Stimulated activated CD8-positive, alpha-beta memory T cell treated with anti-CD3 and anti-CD28 coated beads, Interleukin-7, amount 100 ng/mL, for 1 hour (primary cell): ENCODE measurements at regions not wholly inside any gene's neighbourhood (a gene's known extent, or its start where the extent isn't known, plus 50 kb on each side); places are given as distances from the start of the nearest gene placed in this dataset.
"Not testable (repeated sequence)": the region's sequence is repeated elsewhere in the genome, so short reads cannot be mapped to it uniquely, and the experiment has no call there.

ENCODE experiments used
- DNase-seq, 2 donors: peaks; one replicate each; pipeline ENCODE4 v3.0.0-alpha.2; 2020; ENCODE audit warnings: low read depth in 2 of 2

DNA sequence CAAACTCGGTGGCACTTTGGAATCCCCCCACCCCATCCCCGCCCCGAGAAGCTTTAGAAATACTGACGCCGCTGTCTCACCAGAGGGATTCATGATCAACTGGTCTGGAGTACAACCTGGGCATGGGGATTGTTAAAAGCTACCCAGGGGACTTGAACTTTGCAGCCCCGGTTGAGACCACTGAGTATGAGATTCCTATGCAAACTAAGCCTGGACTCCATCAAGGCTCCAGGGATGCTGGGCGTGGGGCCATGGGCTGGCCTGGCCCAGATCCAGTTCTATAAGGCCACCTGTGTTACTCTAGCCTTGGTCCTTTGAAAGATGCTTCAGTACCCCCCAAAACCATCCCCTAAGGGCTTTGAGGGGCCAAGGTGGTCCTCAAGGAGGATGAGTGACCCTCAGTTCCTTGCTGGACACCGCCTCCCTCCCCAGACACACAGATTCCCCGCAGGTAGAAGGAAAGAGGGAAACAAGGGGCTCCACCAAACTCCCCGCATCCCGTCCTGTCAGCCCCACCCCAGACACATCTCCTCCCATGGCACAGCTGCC, 68.5 kb downstream of the MRPL36 start:
- DNase-seq: no peak

DNA sequence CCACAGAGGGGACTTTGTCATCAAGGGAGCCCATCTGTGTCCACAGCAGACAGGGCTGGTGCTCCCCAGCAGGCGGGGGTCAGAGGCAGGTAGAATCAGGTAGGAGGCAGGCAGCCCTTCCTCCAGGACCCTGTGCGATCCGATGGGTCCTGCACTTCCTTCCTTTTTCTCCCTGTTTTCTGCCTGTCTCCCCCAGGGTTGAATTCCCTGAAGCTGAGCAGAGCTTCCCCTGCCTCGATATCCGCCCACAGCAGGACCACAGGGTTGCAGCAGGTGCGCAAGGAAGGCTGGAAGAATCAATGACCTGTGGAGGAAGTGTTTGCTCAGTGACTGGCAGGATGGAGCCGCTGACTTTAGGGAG, 69.2 kb downstream of the MRPL36 start:
- DNase-seq: no peak

DNA sequence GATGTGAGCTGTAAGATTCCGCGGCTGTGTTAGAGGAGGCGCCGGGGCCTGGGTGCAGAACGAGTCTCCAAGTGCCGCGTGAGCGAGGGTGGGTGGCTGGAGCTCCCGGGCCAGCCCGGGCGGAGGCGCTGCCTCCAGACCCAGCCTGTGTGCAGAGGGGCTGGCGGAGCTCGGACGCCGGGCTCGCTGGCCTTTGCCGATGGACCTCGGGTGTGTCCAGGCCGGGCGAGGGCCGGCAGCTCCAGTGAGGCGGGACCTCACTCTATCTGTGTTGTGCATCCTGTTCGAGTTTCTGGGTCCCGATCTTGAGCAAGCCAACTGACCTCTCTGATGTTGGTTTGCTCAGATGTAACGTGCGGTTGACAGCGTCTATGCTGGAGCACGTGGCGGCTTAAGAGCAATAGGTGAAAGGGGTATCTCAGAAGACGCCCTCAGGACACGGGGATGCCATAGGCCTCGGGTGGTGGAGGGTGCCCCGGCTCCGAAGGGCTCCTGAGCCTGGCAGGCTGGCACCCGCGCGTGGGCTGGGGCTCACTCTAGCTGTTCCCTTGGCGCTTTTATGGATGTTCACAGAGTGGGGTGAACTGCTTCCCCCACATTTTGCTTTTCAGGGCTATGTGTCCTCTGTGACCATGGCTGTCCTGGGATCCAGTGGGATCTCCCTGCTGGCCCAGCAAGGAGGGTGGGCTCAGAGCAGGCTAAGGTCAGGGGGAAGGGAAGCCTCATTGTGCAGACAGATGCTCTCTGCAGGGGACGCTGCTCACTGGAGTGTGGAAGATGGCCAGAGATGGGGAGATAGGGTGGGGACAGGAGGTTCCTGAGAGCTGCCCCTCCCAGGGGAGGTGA, 69.8 kb downstream of the MRPL36 start:
- DNase-seq: no peak

DNA sequence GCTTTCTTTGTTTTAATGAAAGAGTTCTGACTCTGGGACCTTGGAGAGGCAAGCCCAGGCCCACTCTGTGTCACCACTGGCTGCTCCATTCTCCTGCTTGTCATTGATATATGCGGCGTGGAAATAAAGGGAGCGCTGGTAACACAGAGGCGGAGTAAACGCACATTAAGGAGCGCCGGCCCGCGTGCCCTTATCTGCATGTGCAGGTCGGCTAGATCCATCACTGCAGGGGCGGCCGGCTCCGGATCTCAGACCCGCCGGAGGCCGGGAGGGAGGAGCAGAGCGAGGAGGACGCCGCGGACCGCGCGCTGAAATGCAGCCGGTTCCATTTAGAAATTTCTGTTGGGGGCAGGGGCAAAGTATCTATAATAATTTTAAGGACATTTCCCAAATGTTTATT, 70.8 kb downstream of the MRPL36 start:
- no peak for DNase-seq

DNA sequence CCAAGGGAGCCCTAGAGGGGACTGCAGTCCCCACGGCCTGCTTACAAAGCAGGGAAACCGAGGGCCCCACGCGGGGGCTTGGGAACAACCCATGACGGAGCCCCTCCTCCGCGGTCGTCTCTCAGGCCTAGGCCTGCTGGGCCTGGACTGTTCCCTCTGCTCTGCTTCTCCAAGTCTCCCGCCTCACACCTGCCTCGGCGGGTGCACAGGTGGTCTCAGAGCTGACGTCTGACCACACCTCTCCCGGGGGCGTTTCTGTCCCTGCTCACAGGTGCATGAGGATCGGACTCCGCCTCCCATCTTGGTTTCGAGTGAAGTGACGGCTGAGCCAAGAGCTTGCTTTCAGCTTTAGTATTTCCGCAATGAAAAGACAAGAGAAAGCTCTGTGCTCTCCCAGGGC, 72.1 kb downstream of the MRPL36 start:
- DNase-seq: no peak

DNA sequence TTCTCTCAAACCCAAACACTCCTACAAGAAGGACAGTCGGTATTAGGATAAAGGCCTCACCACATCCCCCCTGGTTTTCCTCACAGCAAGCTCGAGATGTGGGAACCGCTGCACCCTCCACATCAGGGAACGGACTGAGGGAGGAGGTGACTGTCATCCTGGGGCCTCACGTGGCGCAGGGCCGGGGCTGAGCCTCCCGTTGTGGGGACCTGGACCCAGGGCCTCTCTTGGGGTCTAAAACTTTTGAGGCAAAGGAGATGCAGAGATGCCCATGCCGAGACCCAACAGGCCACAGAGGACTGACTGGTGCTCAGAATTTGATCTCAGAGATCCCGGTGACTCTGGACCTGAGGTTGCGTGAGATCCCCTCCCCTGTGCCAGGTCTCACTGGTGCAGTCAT, 72.7 kb downstream of the MRPL36 start:
- DNase-seq: no peak

DNA sequence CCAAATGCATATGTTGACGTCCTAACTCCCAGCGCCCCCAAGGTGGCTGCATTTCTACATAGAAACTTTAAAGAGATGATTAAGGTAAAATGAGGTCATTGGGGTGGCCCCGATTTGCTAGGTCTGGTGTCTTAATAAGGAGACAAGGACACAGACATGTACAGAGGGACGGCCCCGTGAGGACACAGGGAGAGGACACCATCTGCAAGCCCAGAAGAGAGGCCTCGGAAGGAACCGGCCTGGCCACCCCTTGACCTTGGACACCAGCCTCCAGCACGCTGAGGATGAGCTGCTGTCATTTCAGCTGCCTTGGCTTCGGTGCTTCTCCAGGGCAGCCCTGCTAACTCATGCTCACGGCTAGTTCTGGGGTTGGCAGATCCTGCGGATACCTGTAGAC, 73.2 kb downstream of the MRPL36 start:
- DNase-seq: no peak

DNA sequence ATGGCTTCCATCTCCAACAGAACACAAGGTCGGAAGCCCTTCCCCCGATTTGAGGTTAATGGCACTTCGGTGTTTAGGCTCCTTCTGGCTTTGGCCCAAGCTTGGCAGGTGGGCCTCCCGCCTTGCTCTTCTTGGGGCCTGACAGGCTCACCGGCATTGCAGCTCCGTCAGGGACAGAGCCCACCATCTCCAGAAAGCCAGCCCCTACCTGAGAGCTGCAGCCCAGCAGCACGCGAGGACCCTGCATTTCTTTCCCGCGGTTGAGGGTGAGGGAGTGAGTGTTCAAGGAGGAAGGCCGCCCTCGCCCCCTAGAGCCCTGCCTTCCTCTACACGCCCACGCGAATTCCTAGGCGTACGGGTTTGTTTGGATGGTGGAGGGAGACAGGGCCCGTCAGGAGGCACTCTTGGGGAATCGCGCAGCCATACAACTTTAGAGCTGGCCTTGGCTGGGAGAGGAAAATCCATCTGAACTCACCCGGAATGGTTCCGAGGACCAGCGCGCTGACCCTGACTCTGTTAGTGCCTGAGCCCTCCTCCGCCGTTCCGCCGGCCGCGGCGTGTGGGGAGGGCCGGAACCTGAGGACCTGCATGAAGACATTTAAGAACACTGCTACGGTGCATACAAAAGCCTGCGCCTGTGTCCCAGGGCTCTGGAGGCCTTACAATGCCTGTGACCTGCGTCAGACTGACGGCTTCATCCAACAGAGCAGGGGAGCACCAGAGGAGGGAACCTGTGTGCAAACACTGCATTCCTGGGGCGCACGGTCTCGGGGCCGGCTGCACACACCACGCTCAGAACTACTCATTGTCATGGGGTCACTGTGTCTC, 73.8 kb downstream of the MRPL36 start:
- no peak for DNase-seq

DNA sequence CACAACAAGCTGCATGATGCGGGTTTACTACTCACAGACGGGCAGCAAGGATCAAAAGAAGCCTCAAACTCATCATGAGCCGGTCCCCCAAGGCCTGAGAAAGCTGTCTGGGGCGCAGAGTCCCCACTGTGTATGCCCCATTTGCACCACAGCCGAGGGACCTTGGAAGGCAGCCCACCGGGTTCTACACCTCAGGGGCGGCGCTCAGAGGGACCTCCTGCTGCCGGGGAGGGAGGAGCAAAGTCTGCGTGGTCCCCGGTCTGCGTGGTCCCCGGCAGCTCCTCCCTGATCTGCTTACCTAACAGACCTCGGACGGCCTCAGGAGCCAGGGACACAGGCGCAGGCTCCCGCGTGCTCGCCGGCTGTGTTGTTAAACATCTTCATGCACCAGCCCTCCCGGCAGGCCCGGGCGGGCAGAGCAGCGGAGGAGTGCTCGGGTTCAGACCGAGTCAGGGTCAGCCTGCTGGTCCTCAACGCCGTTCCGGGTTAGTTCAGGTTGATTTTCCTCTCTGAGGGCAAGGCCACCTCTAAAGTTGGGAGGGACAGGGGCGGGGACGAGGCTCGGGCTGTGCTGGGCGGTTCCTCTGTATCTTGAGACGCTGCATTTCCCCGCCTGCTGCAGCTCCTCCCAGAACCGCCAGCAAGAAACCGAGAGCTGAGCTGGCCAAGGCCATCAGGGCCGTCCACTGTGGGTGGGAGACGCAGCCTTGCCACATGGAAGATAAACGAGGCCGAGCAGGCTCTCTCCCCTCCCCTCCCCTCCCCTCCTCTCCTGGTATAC, 74.6 kb downstream of the MRPL36 start:
- no peak for DNase-seq

DNA sequence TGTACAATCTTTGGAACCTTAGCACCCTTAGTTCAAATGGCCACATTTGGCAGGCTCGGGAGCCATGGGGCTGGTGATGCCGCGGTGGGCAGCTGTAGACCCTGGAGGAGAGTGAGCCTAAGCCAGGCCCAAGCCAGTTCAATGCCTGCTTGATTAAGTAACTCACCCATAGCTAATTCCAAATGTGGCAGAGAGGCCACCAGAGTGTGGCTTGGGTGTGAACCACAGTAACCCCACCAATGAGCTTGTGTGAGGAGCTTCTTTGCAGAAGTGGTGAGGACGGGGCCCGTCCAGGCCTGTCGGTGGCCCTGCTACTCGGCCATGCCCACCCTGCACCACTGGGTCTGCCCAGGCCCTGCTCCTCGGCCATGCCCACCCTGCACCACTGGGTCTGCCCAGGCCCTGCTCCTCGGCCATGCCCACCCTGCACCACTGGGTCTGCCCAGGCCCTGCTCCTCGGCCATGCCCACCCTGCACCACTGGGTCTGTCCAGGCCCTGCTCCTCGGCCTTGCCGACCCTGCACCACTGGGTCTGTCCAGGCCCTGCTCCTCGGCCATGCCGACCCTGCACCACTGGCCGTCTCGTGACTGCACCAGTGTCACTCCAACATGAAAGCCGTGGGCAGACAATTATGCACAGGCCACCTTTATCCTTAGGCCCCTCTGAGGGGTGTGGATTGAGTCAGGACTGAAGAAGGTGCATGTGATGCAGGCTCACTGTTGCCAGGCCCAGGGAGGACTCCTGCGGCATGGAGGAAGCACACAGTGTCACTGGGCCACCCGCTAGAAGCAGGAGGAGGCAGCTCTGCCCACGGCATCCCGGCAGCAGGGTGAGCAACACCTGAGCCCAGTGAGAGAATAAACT, 75.4 kb downstream of the MRPL36 start:
- no peak for DNase-seq

DNA sequence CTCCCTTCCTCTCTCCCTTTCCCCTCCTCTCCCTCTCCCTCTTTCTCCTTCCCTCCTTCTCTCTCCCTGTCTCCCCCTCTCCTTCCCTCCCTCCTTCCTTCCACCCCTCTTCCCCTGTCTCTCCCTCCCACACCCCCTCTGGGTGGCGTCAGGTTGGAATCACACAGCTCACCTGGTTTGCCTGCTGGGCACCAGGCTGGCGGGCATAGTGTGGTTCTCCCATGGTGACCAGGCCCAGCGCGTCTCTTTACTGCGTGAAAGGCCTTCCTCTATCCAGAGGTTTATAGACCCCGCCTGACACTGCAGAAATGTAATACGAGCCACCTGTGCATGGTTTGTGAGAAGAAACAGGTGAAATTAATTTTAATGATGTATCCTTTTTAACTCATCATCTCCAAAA, 76.2 kb downstream of the MRPL36 start:
- DNase-seq: no peak

DNA sequence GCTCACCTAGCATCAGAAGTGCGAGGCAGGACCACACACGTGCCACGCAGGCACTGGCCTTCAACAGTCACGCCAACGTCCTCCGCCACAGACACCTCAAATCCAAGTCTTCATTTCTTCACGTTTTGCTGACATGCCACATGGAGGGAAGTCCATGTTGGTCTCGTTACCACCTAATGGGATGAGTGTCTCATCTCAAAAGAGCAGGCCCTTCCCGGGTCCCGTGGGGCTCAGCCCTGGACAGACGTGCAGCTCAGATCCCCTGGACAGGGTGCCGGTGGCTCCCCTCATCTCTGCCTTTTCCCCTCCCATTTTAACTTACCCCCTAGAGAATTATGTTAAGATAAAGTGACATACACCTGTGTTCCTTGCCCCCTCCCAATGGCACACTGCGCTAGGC, 76.8 kb downstream of the MRPL36 start:
- no peak for DNase-seq

DNA sequence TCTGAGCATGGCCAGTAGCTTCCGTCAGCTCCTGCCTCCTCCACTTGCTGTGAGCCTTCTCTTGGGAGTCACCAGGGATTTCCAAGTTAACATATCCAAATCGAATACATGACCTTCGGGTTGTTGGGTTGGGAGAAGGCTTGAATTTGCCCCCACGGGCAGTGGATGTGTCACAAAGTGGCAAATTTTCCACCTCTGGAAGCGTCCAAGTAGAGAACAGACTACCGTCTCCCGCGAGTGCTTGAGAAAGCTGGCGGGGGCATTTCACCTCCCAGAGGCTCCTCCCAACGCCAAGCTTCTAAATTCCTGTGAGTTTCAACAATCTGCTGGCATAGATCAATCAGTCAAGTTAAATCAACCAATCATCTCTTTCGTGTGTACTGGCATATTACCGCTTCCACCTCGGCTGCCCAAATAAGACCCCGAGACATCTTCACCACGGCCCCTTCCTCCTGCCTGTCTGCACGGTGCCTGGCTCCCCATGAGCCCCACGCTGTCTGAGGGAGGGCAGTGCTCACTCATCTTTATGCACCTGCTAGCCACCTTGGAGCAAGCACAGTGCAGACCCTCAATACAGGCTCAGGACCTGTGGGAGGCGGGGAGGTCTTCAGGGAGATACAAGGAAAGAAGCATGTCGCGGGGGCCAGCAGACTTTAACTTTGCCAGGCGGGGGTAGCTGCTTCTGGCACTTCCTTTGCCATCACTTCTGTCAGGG, 79.1 kb downstream of the MRPL36 start:
- DNase-seq: no peak

DNA sequence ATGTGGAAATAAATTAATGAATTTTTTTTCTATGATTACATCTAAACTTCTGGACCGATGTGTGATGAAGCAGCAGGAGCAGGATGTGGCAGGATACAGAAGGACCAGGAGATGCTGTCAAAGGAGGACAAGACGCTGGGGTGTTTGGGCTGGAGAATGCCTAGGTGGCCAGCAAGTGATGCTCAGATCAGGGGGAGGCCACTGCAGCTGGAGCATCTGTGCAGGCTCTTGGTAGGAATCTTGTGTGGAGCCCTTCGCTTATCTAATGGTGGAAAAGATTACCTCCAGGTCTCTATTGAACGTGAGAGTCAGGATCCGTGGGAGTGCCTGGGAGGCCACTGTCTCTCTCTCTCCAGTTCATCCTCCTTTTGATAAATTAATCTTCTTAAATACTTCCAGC, 79.8 kb downstream of the MRPL36 start:
- DNase-seq: no peak

DNA sequence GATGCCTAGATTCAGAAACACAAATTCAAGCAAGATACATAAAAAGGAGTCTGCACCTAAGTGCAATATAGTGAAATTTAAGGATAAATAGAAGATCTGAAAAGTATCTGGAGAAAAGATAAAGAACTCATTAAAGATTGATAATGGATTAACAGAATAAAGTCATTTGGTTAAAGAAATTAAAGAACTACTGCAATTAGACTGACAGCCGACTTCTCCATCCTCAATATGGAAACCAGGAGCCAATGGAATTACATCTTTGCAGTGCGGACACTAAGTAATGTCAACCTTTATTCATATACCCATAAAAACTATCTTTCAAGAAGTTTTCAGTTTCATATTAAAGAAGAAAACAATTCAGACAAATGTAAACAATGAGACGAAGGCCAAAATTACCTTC, 81.0 kb downstream of the MRPL36 start:
- DNase-seq: no peak

DNA sequence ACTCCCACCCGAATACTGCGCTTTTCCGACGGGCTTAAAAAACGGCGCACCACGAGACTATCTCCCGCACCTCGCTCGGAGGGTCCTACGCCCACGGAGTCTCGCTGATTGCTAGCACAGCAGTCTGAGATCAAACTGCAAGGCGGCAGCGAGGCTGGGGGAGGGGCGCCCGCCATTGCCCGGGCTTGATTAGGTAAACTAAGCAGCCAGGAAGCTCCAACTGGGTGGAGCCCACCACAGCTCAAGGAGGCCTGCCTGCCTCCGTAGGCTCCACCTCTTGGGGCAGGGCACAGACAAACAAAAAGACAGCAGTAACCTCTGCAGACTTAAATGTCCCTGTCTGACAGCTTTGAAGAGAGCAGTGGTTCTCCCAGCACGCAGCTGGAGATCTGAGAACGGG, 89.5 kb downstream of the MRPL36 start:
- not testable (repeated sequence) for DNase-seq

DNA sequence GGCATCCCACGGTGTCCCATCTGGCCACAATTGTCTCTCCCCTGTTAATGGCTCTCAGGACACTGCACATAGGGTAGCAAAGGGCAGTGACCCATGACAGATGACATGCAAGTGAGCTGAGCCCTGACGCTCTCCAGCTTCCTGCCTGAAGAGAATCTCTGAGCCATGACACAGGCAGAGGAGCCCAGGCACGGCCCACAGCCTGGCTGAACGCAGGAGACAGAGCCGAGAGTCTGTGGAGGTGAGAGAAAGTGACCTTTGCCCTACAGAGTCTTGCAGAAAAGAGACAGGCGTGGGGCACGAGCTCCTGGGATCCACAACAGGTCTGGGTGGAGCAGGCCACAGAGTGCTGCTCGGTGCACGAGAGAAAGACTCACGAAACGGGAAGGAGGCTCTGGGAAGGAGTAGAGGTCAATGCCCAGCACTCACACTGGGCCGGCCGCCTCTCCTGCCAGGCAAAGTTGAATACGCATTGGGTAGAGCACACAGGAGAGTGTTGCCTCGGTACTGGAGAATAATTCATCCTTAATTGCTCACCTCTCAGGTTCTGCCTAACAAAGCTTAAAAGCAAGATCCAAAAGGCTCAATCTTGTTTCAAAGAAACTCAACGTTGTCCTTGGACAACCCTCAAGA, 90.3 kb downstream of the MRPL36 start:
- DNase-seq: no peak

DNA sequence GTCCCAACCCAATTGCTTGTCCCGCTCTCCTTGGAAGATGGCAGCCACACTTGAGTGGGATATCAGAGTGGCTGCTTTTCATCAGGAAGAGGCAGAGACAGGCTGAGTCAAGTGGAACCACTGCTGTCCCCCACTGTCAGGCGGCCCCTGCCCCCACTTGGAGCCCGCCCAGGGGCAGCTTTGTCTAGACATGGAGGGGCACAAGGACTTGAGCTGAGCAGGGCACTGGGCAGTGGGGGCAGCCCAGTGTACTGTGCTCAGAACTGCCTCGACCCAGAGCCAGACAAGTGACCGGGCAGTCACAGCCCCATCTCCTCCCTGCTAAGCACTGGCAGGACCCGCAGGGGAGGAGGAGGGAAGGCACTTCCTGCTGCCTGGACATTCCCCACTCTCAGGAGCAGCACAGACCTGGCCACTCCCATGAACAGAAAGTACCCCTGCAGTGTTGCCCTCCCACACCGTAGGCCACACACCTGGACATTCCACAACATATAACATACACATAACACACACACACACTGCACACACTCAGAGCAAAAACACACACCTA, 91.0 kb downstream of the MRPL36 start:
- no peak for DNase-seq

DNA sequence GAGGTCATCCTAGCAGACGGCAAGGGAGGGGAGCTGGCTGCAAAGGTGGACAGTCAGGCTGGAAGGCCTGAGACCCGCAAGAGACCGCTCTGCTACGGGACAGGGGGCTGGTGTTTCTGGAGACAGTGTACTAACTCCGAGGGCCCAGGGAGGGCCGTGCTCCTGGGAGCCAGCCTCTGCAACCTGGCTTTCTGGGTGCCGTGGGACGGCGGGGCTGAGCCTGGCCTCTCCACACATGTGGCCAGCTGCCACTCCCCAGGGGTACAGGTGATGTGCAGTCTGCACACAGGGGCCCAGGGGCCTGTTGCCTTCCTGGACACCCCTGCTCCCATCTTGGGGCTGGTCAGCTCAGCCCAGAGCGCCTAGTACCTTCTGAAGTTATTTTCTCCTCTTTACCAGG, 92.2 kb downstream of the MRPL36 start:
- no peak for DNase-seq

DNA sequence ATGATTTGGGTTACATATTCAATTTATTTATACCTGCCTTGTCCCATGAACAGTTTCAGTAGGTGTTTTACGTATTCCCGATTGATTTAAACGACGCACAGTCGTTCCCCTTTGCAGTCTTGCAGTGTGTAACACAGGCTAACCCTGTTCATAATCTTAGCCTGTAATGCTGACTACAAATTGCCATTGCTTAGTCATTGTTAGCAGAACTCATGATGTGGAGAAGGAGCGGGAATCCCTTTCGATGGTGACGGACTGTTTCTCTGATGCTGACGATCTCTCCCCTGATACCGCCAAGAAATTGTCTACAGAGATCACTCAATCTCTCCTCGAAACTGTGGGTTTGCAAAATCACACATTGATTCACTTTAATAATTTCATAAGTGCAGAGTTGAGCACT, 93.2 kb downstream of the MRPL36 start:
- no peak for DNase-seq
